Neutrophil (primary cell): ENCODE measurements at regions not wholly inside any gene's neighbourhood (a gene's known extent, or its start where the extent isn't known, plus 50 kb on each side); places are given as distances from the start of the nearest gene placed in this dataset.

Experiments
- H3K27ac ChIP-seq: fragments of 200-600 bp; sonication (generic); 2 replicates; pipeline ENCODE4 v1.5.1; 2016; ENCODE audit warnings: mild to moderate bottlenecking, moderate library complexity
- H3K27me3 ChIP-seq: fragments of 200-600 bp; sonication (generic); 2 replicates; pipeline ENCODE4 v1.6.0; 2016; ENCODE audit warnings: mild to moderate bottlenecking
- H3K36me3 ChIP-seq: fragments of 200-600 bp; sonication (generic); 2 replicates; pipeline ENCODE4 v1.5.1; 2017
- H3K4me1 ChIP-seq, 2 experiments: fragments of 200-600 bp in 1 of 2; sonication (generic) in 1 of 2; 1 replicate in 1 of 2; 2 replicates in 1 of 2; pipeline versions ENCODE4 v1.5.1 to v1.6.1; 2013 to 2016; ENCODE audit warnings: low read depth in 1 of 2, low read length in 1 of 2, mild to moderate bottlenecking in 1 of 2, moderate library complexity in 1 of 2; ENCODE audit not compliant: control insufficient read depth in 1 of 2, insufficient read depth in 1 of 2
- H3K4me3 ChIP-seq, 2 experiments: fragments of 200-600 bp in 1 of 2; sonication (generic) in 1 of 2; 1 replicate in 1 of 2; 2 replicates in 1 of 2; pipeline ENCODE4 v1.5.1; 2013 to 2016; ENCODE audit warnings: low read depth in 1 of 2, low read length in 1 of 2, mild to moderate bottlenecking in 1 of 2, moderate library complexity in 1 of 2
- H3K9me3 ChIP-seq: fragments of 200-600 bp; sonication (generic); 2 replicates; pipeline ENCODE4 v1.5.1; 2016
- CTCF ChIP-seq: fragments of 200-600 bp; sonication (generic); IDR thresholded peaks from 2 replicates; pipeline ENCODE4 v1.5.1; 2016; ENCODE audit warnings: antibody characterized with exemption

- H3K4me1 ChIP-seq, result no peaks in the 10 kb centered on the region
- no peak overlapping the region for H3K4me3 ChIP-seq
- no peak for TF ChIP-seq CTCF
- peaks cover 2% of the 10 kb centered on the region for H3K27me3 ChIP-seq
- no peaks in the 10 kb centered on the region for H3K36me3 ChIP-seq
- H3K9me3 ChIP-seq, result no peaks in the 10 kb centered on the region
- H3K27ac ChIP-seq, result no peak overlapping the region
Measured at GRCh38 chr12:94700662-94701061, 50.3 kb upstream of the TMCC3 start.
